NCI-H526 treated with DMSO at 0.1 percent for 48 hours (cell line): ENCODE measurements at regions not wholly inside any gene's neighbourhood (a gene's known extent, or its start where the extent isn't known, plus 50 kb on each side); places are given as distances from the start of the nearest gene placed in this dataset.
A peak's percentile ranks its signal among the peaks of the same experiment; 100 is the strongest.

ENCODE experiments used
- DNase-seq: peaks from one replicate; lab custom pipeline; 2025; lab: John Stamatoyannopoulos, UW

DNA sequence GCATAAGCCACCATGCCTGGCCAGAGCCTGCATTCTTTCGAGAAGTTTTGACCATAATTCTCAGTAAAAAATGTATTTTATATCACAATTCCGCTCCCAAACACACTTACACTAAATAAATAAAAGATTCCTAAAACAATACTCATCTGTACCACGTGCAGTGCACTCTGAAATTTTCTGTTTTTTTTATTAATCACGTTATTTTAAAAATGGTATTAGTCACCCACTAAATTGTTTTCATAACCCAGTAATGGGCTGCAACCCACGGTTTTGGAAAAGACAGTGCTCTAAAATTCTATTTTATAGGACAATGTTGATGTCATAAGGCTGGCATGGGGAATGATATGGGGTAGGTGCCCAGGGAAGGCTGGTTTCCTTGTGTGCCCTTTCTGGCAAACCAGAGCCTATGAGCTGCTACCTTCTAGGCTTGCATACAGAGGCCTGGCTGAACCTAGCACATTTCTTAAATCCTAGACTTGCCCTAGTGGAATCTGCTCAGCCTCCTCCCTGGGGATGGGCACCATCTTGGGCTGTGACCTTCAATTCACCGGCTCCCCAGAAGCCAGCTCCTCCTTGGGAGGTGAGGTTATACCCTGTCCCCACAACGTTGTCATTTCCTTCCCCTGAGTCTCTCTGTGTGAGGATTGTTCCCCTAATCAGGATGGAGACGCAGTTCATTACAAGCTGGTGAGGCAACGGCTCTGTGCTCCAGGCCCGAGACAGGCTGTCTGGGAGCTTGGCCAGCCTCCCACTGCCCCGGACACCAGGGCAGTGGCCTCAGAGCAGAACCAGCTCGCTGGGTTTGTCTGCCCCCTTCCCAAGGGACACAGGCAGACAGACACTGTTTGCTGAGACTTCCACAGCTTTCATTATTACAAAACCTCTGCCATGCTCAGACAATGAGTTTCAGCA lies 116.5 kb upstream of the NAV2 start:
- no peak for DNase-seq

DNA sequence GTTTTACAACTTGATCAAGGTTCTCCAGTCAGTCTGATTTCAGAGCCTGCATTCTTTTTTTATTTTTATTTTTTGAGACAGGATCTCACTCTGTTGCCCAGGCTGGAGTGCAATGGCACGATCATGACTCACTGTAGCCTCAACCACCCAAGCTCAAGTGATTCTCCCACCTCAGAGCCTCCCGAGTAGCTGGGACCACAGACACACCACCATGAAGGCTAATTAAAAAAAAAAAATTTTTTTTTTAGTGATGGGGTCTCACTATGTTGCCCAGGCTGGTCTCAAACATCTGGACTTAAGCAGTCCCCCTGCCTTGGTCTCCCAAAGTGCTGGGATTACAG lies 117.2 kb upstream of the NAV2 start:
- DNase-seq: no peak

GRCh38 chr11:19594326-19594725 lies 118.3 kb upstream of the NAV2 start:
- no peak for DNase-seq

GRCh38 chr11:19592842-19593241 lies 119.8 kb upstream of the NAV2 start:
- no peak for DNase-seq

DNA sequence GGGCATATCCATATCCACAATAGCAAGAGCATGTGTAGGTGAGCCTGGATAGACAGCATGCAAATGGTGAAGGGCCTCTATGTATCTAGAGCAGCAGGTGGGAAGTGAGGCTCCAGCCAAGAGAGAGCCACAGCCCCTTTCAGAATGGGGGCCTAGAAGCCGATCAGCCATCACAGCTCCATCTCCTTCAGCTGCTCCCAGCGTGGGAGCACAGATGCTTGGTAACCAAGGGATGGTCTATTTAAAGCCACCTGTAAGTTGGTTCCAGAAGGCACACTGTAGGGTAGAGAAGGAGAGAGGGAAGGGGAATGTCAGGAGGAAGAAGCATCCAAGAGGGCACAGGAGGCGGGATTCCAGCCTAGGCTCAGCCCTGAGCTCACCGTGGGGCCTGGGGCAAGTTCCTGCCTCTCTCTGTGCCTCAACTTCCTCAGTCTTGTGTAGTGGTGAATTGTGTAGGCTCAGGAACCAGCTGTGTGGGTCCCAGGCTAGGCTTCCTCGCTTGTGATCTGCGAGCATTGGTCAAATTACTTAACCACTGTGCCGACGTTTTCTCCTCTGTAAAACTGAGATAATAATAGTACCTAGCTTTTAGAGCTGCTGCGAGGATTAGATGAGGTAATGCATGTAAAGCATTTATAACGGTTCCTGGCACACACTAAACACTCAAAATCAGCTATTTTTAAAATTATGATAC lies 122.9 kb upstream of the NAV2 start:
- no peak for DNase-seq

- DNase-seq: no peak
Observed at GRCh38 chr11:19587979-19588378, 124.7 kb upstream of the NAV2 start.

DNA sequence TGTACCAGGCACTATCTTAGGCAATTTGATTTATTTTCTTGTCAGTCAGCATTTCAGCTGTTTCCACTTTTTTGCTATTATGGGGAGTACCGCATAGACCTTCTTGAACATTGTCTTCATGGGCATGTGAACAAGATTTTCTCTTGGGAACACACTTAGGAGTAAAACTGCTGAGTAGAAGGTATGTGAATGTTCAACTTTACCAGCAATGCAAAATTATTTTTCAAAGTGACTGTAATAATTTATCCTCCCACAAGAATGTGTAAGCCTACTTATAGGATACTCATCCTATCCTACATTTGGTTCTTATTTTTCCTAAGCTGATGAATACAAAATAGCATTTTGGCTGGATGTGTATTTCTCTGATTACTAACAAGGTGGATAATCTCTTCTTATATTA lies 132.0 kb upstream of the NAV2 start:
- no peak for DNase-seq

DNA sequence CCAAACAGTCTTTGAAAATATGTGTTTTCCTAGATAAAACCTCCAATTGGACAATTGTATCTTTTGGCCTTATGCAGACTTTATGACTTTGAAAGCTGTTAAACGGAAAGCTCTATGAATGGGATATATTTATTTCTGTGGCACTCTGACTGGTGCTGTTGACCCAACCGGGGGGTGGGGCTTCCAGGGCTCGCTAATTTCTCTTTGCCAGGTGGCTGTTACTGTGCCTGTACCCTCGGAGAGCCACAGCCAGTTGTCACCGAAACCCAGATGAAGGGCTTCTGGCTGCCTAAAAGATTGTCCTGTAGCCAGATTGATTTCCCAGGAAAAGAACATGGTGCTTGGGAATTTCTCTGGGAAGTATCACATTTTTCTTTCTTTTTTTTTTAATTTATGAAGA lies 132.7 kb upstream of the NAV2 start:
- DNase-seq: no peak

DNA sequence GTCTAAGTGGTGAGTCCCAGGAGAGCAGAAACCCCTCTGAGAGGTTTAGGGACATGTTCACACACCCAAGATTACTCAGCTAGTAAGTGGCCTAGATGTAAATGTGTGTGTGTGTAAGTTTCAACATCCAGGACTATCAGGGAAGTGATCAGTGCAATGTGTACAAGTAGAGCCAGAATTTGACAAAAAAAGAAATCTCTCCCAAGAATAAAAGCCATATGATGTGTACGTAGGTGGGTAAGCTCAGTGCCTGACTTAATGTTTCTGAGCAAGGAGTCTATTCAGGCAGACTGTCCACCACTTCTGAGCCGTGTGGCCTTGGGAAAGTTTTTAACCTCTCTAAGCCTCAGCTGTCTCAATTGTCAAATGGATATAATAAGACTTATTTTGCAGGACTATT lies 133.8 kb upstream of the NAV2 start:
- no peak for DNase-seq

DNA sequence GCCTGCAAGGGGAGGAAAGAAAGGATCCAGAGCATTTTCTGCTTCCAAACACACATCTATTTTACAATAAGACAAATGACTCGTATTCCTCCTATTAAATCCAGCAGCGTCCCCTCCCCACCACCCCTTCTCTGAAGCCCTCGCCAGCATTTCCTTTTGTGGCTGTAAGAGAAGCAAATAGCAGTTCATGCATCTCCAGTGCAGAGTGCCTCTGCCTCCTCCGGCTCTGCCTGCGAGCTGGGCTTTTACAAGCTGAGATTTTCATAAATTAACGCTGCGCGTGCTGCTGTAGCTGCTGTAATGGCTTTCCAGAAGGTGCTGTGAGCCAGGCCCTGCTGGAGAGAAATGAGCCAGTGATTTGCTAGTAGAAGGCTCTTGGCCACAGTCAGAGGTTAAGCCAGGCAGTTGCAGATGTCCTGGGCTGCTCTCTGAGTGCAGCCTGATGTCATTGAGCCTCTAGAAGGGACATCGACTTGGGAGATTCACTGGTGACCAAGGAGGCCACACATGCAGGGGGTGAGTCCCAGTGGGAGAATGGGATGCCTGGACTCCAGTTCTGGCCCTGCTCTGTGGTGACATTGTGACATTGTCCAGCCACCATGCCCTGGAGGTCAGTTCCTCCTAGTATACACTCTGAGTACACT lies 134.5 kb upstream of the NAV2 start:
- DNase-seq: peak; percentile 67

DNA sequence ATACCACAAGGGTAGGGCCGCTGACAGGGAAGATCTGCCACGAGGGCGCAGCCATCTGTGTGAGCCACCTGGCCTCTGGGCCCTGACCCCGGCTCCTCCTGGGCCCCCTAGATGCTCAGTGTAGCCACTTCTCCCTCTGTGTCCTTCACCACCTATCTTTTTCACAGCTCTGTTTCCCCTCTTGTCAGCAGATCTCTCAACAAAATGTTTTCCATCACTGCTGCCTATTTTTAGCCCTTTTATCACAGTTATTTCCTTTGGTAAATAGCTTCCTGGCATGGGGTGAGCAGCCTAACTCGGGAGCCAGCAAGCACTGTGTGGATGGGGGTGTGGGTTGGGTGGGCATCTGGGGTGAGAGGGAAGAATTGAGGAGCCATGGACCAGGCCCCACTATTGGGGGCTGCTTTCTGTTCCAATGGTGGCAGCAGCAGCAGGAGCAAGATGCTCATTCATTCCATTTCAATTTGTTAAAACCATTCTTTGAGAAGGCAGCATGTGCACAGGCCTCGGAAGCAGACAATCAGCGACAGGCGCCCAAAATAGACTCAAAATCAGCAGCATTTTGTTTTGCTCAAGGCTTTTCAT lies 135.2 kb upstream of the NAV2 start:
- no peak for DNase-seq

DNA sequence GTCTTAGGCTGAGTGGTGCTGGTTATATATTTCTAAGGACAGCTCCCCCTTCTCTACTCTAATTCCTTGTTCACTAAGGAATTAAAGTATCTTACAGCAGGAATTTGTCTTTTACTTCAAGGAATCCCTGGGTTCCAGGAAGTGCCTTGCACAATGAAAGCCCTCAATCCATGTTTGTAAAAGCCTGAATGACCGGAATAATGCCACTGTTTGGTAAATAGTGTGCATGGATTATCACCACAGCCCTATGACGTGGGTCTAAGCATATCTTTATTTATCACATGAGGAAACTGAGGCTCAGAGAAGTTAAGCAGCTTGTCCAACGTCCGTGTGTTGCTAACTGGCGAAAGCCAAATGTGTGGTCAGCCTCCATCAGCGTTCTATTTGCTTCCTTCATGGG lies 135.7 kb upstream of the NAV2 start:
- no peak for DNase-seq

DNA sequence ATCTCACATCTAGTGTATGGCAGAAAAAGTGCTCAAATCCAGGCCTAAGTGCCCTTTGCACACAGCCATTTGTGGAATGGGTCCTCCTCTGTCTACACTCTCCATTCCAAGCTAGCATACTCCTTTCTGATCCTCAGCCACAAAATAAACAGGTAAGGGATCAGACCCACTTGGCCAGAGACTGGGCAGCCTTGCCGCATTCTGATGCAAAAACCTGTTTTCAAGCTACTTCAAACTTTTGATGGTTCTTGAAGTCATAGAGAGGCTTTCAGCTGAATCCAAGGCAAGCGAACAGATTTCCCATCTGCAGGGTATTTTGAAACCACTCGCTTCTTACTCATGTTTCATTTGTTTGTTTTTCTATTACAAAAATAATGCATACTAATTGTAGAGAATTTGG lies 136.6 kb upstream of the NAV2 start:
- DNase-seq: no peak

DNA sequence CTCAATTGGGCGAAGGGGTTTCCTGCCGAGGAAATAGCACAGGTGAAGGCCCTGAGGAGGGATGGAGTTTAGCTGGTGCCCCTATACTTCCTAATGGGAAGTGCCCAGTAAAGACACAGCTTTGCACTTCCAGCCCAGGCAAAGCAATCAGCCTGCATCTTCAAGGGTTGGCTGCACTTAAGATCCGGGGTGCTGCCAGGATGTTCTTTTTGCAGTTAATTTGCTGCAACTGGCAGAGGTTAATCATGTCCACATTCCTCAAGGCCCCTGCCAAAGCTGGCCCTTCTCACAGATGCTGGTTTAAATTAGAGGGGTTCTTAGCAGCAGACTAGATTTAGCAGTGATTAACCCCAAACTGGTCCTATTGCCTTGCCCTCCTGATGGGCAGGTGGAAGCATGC lies 137.7 kb upstream of the NAV2 start:
- DNase-seq: no peak

DNA sequence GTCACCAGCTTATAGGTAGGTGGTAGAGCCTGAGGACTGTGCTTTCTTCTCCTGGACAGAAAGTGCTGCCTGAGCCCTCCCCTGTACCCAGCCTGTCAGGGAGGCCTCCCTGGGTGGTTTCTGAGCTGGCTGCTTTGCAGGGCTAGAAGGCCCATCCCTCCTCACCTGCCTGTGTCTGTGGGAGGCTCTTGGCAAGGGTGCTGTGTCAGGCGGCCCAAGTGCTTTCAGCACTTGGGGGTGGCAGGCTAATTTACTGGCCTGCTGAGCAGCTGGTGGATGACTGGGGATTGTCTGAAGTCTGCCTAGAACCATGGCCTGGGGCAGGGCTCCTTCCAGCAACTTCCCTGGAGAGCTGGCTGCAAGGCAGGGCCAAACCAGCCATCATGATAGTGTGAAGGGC lies 139.0 kb upstream of the NAV2 start:
- no peak for DNase-seq

DNA sequence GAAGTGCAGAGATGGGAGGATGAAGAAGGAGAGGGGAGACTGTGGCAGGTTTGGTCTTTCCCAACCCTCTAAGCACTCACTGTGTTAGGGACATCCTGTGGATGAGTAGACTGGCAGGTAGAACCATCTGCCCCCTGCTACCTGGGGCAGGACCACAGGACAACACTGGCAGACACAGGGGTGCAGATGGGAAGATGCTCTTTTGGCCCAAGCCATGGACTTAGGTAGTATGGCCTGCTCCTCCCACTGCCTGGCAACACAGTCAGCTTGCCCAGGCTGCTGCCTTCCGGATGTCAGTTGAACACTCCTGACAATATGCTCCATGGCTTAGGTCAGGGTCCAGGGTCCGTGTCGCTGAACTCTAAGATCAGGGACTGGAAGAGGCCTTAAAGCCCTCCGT lies 140.7 kb upstream of the NAV2 start:
- DNase-seq: no peak

GRCh38 chr11:19570889-19571288 lies 141.7 kb upstream of the NAV2 start:
- no peak for DNase-seq

DNA sequence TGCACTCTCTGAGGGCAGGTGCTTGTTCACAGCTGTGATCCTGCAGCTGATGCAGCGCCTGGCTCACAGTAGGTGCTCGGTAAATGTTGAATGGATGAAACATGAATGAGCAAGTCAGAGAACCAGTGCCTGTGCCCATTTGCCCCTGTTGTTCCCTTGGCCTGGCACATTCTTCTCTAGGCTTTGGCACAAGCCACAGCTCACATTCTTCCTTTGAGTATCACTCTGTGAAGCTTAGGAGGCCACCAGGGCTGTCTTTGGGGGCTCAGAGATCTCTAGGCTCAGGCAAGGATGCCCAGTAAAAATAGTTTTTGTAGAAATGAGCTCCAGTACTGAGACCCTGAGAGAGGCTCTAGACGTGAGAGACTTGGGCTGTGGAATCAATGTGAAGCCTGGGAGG lies 144.6 kb upstream of the NAV2 start:
- no peak for DNase-seq

GRCh38 chr11:19566583-19567379 lies 145.9 kb upstream of the NAV2 start:
- no peak for DNase-seq

DNA sequence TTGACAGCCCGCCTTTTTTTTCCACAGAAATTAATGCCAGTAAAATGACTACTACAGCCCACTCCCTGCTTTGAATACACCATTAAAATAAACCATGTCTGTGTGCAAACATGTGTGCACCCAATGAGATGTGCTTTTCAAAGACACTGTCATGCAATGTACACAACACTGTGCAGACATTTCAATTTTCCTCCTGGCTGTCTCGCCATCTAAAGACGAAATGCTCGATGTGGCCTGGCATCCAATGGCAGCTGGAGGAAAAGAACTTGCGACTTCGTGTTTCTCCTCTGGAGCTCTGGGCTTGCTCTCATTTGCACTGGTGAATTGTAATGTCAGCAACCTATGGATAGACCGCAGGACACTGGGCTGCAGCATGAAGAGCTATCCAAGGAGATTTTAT lies 147.0 kb upstream of the NAV2 start:
- peak; percentile 91 for DNase-seq

DNA sequence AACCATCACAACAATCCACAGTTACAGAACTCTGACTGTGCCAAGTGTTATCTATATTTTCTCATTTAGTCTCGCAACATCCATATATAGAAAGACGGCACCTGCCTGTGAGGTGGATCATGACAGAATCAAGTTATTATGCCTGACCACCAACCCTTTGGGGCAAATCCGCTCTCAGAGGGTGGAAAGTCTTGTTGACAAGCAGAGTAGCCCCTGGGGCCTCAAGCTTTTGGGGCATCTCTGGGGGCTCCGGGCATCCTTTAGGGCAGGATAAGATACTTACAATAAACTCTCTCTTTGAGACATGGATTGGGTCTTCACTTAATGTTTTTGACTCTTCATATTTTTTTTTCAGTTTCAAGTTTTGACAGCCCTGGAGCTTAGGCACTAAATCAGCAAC lies 150.5 kb upstream of the NAV2 start:
- DNase-seq: no peak

DNA sequence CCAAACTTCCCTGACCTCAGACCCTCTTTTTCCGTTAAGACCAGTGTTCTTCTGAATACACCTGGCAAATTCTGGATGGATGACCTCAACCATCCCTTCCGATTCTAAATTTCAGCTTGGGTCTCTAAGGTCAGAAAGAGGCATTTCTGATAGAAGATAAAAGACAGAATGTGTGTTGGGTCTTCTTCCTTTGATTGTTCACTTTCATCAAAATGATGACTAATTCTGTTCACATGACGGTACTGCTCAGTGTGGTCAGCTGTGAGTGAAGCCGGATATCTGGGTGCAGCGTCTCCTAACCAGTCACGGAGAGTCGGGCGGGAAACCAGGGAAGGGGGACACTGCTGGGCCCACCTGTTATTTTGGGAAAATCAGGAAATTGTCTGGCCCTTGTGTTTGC lies 151.6 kb upstream of the NAV2 start:
- DNase-seq: no peak
